Glomerular endothelial cell (primary cell): ENCODE measurements at regions not wholly inside any gene's neighbourhood (a gene's known extent, or its start where the extent isn't known, plus 50 kb on each side); places are given as distances from the start of the nearest gene placed in this dataset.

Source experiments
- DNase-seq: peaks from one replicate; pipeline ENCODE4 v3.0.0-alpha.2; 2011; ENCODE audit warnings: low read depth, low spot score; ENCODE audit errors: extremely low read depth

GRCh38 chr18:70450426-70451253 lies 161.8 kb downstream of the SOCS6 start:
- no peak for DNase-seq

- no peak for DNase-seq
These were observed 159.7 kb downstream of the SOCS6 start for GRCh38 chr18:70448588-70448987.

GRCh38 chr18:70446063-70446462 lies 157.2 kb downstream of the SOCS6 start:
- DNase-seq: no peak

- DNase-seq: no peak
These were observed 154.1 kb downstream of the SOCS6 start for GRCh38 chr18:70442933-70443332.

GRCh38 chr18:70432804-70433400 lies 144.1 kb downstream of the SOCS6 start:
- DNase-seq: no peak

GRCh38 chr18:70431203-70431624 lies 142.4 kb downstream of the SOCS6 start:
- no peak for DNase-seq

- no peak for DNase-seq
These were observed 141.8 kb downstream of the SOCS6 start for GRCh38 chr18:70430501-70431173.

- no peak for DNase-seq
These were observed 141.1 kb downstream of the SOCS6 start for GRCh38 chr18:70429847-70430500.

- DNase-seq: no peak
These were observed 139.6 kb downstream of the SOCS6 start for GRCh38 chr18:70428439-70428838.

- no peak for DNase-seq
These were observed 138.0 kb downstream of the SOCS6 start for GRCh38 chr18:70426818-70427217.

GRCh38 chr18:70425236-70425635 lies 136.4 kb downstream of the SOCS6 start:
- DNase-seq: no peak

- no peak for DNase-seq
These were observed 135.1 kb downstream of the SOCS6 start for GRCh38 chr18:70423988-70424387.

- no peak for DNase-seq
These were observed 134.3 kb downstream of the SOCS6 start for GRCh38 chr18:70423120-70423519.

- no peak for DNase-seq
These were observed 133.6 kb downstream of the SOCS6 start for GRCh38 chr18:70422391-70422965.

- DNase-seq: peak; percentile 94
These were observed 132.9 kb downstream of the SOCS6 start for GRCh38 chr18:70421471-70422390.

GRCh38 chr18:70420146-70420898 lies 131.5 kb downstream of the SOCS6 start:
- DNase-seq: no peak

- no peak for DNase-seq
These were observed 130.7 kb downstream of the SOCS6 start for GRCh38 chr18:70419526-70419925.

- no peak for DNase-seq
These were observed 129.9 kb downstream of the SOCS6 start for GRCh38 chr18:70418546-70419311.
